Nephron (organoid): ENCODE measurements at regions not wholly inside any gene's neighbourhood (a gene's known extent, or its start where the extent isn't known, plus 50 kb on each side); places are given as distances from the start of the nearest gene placed in this dataset.
"Not testable (repeated sequence)": the region's sequence is repeated elsewhere in the genome, so short reads cannot be mapped to it uniquely, and the experiment has no call there.

Experiments
- H3K27ac Mint-ChIP-seq, 3 experiments: 2 replicates each; pipeline ENCODE4 v1.8.0; 2020; ENCODE audit warnings: mixed read lengths in 3 of 3, mild to moderate bottlenecking in 2 of 3, moderate library complexity in 1 of 3
- H3K27me3 Mint-ChIP-seq: 2 replicates; pipeline ENCODE4 v1.8.0; 2021; ENCODE audit warnings: low read depth, mild to moderate bottlenecking, moderate library complexity, mixed read lengths
- H3K36me3 Mint-ChIP-seq: 2 replicates; pipeline ENCODE4 v1.8.0; 2020; ENCODE audit warnings: low read depth, mixed read lengths
- H3K4me1 Mint-ChIP-seq: 2 replicates; pipeline ENCODE4 v1.8.0; 2020; ENCODE audit warnings: mixed read lengths
- H3K4me3 Mint-ChIP-seq, 3 experiments: 2 replicates each; pipeline ENCODE4 v1.8.0; 2020; ENCODE audit warnings: mild to moderate bottlenecking in 3 of 3, mixed read lengths in 3 of 3, moderate library complexity in 2 of 3
- H3K9me3 Mint-ChIP-seq: 2 replicates; pipeline ENCODE4 v1.8.0; 2020; ENCODE audit warnings: mixed read lengths
- TF ChIP-seq, protein P1 (sequence below), 3 experiments: fragments of 200-600 bp; sonication (generic); IDR thresholded peaks; one replicate each; pipeline ENCODE4 v1.5.0; 2021; ENCODE audit warnings: antibody characterized with exemption in 3 of 3; ENCODE audit not compliant: unreplicated experiment in 3 of 3

DNA sequence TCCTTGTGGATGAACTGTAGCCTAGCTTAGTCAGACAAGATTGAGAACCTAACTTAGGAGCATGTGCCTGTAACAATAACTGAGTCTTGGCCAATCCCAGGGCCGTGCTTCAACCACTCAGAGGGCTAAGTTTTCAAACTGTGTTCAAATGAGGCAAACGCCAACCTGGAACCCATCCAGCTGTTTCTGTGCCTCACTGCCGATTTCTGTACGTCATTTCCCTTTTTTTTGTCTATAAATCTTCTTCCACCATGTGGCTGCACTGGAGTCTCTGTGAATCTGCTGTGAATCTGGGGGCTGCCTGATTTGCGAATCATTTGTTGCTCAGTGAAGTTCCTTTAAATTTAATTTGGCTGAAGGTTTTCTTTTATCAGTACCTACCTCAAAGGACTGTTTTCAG is 115.0 kb upstream of the CHD6 start:
- H3K4me1 Mint-ChIP-seq, result no peaks in the 10 kb centered on the region
- no peaks in the 10 kb centered on the region for H3K27me3 Mint-ChIP-seq
- H3K27ac Mint-ChIP-seq, result no peak overlapping the region
- TF ChIP-seq, protein P1, sequence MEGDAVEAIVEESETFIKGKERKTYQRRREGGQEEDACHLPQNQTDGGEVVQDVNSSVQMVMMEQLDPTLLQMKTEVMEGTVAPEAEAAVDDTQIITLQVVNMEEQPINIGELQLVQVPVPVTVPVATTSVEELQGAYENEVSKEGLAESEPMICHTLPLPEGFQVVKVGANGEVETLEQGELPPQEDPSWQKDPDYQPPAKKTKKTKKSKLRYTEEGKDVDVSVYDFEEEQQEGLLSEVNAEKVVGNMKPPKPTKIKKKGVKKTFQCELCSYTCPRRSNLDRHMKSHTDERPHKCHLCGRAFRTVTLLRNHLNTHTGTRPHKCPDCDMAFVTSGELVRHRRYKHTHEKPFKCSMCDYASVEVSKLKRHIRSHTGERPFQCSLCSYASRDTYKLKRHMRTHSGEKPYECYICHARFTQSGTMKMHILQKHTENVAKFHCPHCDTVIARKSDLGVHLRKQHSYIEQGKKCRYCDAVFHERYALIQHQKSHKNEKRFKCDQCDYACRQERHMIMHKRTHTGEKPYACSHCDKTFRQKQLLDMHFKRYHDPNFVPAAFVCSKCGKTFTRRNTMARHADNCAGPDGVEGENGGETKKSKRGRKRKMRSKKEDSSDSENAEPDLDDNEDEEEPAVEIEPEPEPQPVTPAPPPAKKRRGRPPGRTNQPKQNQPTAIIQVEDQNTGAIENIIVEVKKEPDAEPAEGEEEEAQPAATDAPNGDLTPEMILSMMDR (IDR thresholded peaks at IDR 0.05; ENCODE audit: unreplicated experiment in 3 of 3), result no peak
- no peaks in the 10 kb centered on the region for H3K36me3 Mint-ChIP-seq
- no peaks in the 10 kb centered on the region for H3K9me3 Mint-ChIP-seq
- no peak overlapping the region for H3K4me3 Mint-ChIP-seq

DNA sequence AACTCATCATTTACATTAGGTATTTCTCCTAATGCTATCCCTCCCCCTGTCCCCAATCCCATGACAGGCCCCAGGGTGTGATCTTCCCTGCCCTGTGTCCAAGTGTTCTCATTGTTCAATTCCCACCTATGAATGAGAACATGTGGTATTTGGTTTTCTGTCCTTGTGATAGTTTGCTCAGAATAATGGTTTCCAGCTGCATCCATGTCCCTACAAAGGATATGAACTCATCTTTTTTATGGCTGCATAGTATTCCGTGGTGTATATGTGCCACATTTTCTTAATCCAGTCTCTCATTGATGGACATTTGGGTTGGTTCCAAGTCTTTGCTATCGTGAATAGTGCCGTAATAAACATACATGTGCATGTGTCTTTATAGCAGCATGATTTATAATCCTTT is 113.0 kb upstream of the CHD6 start:
- H3K27me3 Mint-ChIP-seq, H3K9me3 Mint-ChIP-seq, H3K36me3 Mint-ChIP-seq, H3K4me1 Mint-ChIP-seq, H3K27ac Mint-ChIP-seq, H3K4me3 Mint-ChIP-seq: not testable (repeated sequence)

DNA sequence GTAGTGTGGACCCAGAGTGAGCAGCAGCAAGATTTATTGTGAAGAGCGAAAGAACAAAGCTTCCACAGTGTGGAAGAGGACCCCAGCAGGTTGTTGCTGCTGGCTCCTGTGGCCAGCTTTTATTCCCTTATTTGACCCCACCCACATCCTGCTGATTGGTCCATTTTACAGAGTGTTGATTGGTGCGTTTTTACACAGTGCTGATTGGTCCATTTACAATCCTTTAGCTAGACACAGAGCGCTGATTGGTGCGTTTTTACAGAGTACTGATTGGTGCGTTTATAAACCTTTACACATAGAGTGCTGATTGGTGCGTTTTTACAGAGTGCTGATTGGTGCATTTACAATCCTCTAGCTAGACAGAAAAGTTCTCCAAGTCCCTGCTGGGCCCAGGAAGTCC is 109.5 kb upstream of the CHD6 start:
- not testable (repeated sequence) for H3K27ac Mint-ChIP-seq, H3K36me3 Mint-ChIP-seq, H3K4me1 Mint-ChIP-seq, H3K9me3 Mint-ChIP-seq, H3K4me3 Mint-ChIP-seq
- H3K27me3 Mint-ChIP-seq, result peaks cover 12% of the 10 kb centered on the region

DNA sequence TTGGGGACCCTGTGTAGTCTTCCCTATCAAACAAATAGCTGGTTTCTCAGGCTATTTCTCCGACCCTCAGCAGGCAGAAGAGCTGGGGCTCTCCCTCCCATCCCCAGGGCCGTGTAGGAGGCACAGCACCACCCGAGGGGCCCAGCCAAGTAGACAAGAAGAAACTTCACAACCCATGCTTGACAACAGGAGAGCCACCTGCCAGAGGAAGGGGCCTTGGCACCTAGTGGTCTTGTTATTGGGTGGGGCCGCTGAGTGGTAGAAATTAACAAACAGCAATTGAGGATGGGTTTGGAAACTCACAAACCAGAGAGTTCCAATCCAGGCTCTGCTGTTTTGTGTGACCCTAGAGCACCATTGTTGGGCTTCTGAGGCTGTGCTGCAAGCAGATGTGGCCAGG is 108.5 kb upstream of the CHD6 start:
- TF ChIP-seq, protein P1 (IDR thresholded peaks at IDR 0.05; ENCODE audit: unreplicated experiment in 3 of 3), result no peak
- H3K27me3 Mint-ChIP-seq, result peaks cover 15% of the 10 kb centered on the region
- no peaks in the 10 kb centered on the region for H3K4me1 Mint-ChIP-seq
- H3K36me3 Mint-ChIP-seq, result no peaks in the 10 kb centered on the region
- H3K27ac Mint-ChIP-seq, result no peak overlapping the region
- no peaks in the 10 kb centered on the region for H3K9me3 Mint-ChIP-seq
- no peak overlapping the region for H3K4me3 Mint-ChIP-seq

DNA sequence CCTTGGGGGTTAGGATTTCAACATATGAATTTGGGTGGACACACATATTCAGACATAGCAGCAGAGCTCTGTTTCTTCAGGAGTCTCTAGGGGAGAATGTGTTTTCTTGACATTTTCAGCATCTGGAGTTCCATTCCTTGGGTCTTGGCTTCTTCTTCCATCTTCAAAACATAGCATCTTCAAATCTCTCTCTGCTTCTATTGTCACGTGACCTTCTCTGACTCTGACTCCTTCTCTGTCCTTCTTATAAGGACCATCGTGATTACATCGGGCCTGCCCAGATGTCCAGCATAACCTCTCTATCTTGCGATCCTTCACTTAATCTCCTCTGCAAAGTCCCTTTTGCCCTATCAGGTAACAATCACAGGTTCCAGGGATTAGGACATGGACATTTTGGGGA is 101.0 kb upstream of the CHD6 start:
- TF ChIP-seq, protein P1 (IDR thresholded peaks at IDR 0.05; ENCODE audit: unreplicated experiment in 3 of 3), result no peak
- peaks cover 19% of the 10 kb centered on the region for H3K4me1 Mint-ChIP-seq
- H3K9me3 Mint-ChIP-seq, result peaks cover 3% of the 10 kb centered on the region
- no peak overlapping the region for H3K4me3 Mint-ChIP-seq
- peaks cover 10% of the 10 kb centered on the region for H3K27me3 Mint-ChIP-seq
- H3K27ac Mint-ChIP-seq, result no peak overlapping the region
- no peaks in the 10 kb centered on the region for H3K36me3 Mint-ChIP-seq

DNA sequence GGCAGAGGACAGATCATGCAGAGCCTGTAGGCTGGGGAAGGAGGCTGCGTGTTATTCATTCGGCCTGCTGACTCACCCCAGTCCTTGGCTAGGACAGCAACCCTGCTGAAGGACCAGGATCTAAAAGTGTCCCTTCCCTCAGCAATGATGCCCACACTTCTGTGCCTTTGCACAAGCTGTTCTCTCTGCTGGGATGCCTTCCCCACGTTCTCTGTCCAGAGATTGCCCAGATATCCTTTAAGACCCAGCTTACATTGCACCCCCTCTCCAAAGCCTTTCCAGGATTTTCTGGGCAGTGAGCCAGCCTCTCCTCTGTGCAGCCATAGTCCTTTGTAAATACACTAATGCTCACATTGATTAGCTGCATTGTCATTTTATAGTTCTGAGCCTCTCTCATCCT is 99.3 kb upstream of the CHD6 start:
- TF ChIP-seq, protein P1 (IDR thresholded peaks at IDR 0.05; ENCODE audit: unreplicated experiment in 3 of 3), result no peak
- Mint-ChIP-seq H3K4me1 (peaks cover 32% of the 10 kb centered on the region), H3K4me3 (no peak overlapping the region), H3K9me3 (peaks cover 3% of the 10 kb centered on the region), H3K27ac (peak overlapping the region in 2 of 3 experiments; percentile 27 to 32), H3K27me3 (peaks cover 6% of the 10 kb centered on the region), H3K36me3 (no peaks in the 10 kb centered on the region)

DNA sequence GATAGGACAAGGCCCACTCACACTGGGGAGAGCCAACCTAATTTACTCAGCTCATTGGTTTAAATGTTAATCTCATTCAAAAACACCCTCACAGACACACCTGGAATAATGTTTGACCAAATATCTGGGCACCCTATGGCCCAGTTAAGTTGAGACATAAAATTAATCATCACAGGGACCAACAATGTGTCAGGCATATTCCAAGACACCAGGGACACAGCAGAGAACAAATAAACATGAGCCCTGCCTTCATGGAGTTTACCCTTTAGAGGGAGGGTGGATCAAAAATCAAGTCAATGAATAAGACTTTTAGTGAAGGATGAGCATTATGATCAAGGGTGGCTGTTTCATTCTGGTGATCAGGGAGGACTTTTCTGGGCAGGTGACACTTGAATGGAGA is 98.7 kb upstream of the CHD6 start:
- TF ChIP-seq, protein P1 (IDR thresholded peaks at IDR 0.05; ENCODE audit: unreplicated experiment in 3 of 3), result no peak
- H3K4me1 Mint-ChIP-seq, result peaks cover 32% of the 10 kb centered on the region
- H3K4me3 Mint-ChIP-seq, result no peak overlapping the region
- H3K27ac Mint-ChIP-seq, result no peak overlapping the region
- H3K9me3 Mint-ChIP-seq, result peaks cover 3% of the 10 kb centered on the region
- peaks cover 3% of the 10 kb centered on the region for H3K27me3 Mint-ChIP-seq
- no peaks in the 10 kb centered on the region for H3K36me3 Mint-ChIP-seq
